ENCODE measurements at regions not wholly inside any gene's neighbourhood (a gene's known extent, or its start where the extent isn't known, plus 50 kb on each side); places are given as distances from the start of the nearest gene placed in this dataset.

DNA sequence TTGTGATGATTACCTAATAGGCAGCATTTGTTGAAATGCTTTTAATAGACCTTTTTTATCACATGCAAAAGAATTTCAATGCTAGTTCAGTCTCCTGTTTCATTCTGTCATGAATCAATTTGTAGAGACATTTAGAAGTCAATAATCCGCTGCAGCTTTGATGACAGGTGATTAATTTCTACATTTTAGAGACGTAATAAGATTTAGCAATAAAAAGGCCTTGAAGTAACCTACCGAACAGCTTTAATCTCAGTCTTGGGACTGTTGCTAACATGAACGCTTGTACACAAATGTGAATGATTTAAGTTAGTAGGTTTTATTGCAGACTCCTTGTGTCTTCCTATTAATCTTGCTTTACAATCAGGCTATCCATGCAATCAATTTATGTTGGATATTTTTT is 186.5 kb downstream of the MZT1 start:
- TF ChIP-seq, protein P1, sequence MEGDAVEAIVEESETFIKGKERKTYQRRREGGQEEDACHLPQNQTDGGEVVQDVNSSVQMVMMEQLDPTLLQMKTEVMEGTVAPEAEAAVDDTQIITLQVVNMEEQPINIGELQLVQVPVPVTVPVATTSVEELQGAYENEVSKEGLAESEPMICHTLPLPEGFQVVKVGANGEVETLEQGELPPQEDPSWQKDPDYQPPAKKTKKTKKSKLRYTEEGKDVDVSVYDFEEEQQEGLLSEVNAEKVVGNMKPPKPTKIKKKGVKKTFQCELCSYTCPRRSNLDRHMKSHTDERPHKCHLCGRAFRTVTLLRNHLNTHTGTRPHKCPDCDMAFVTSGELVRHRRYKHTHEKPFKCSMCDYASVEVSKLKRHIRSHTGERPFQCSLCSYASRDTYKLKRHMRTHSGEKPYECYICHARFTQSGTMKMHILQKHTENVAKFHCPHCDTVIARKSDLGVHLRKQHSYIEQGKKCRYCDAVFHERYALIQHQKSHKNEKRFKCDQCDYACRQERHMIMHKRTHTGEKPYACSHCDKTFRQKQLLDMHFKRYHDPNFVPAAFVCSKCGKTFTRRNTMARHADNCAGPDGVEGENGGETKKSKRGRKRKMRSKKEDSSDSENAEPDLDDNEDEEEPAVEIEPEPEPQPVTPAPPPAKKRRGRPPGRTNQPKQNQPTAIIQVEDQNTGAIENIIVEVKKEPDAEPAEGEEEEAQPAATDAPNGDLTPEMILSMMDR (IDR thresholded peaks at IDR 0.05): no peak
- TF ChIP-seq POLR2A (IDR thresholded peaks at IDR 0.05): no peak

Data from heart left ventricle (tissue), 13 donors.